Body of pancreas (tissue), 4 donors: ENCODE measurements at regions not wholly inside any gene's neighbourhood (a gene's known extent, or its start where the extent isn't known, plus 50 kb on each side); places are given as distances from the start of the nearest gene placed in this dataset.

Source experiments
- ATAC-seq: fragments of 150-250 bp; one replicate; pipeline ENCODE4 v1.9.1; 2016
- DNase-seq, 4 donors: peaks; one replicate each; pipeline ENCODE4 v3.0.0-alpha.2; 2019
- H3K27ac ChIP-seq, 4 donors: fragments of 200-600 bp; sonication (generic); 1 replicate in 3 of 4; 2 replicates in 1 of 4; pipeline versions ENCODE4 v1.5.1 to v1.6.1; 2016 to 2019; ENCODE audit warnings: mild to moderate bottlenecking in 1 of 4, mixed read lengths in 1 of 4, moderate library complexity in 1 of 4
- H3K27me3 ChIP-seq, 2 donors: fragments of 200-600 bp; sonication (generic); one replicate each; pipeline ENCODE4 v1.6.0; 2016; ENCODE audit warnings: mild to moderate bottlenecking in 1 of 2
- H3K36me3 ChIP-seq, 2 donors: fragments of 200-600 bp; sonication (generic); replicated peaks in 1 of 2; 2 replicates each; pipeline ENCODE4 v1.5.1; 2016; ENCODE audit warnings: low read depth in 2 of 2; ENCODE audit not compliant: insufficient read depth in 1 of 2
- H3K4me1 ChIP-seq: fragments of 200-600 bp; sonication (generic); one replicate; pipeline ENCODE4 v1.6.0; 2016
- H3K4me3 ChIP-seq, 2 donors: fragments of 200-600 bp; sonication (generic); 1 replicate in 1 of 2; 2 replicates in 1 of 2; pipeline ENCODE4 v1.5.1; 2016 to 2019
- H3K9me3 ChIP-seq, 3 donors: fragments of 200-600 bp; sonication (generic); 1 replicate in 2 of 3; 2 replicates in 1 of 3; pipeline ENCODE4 v1.5.1; 2016
- CTCF ChIP-seq, 7 experiments: fragments of 450-650 bp in 4 of 7; fragments of 200-600 bp in 3 of 7; sonication (generic) in 3 of 7; IDR thresholded peaks; one replicate each; pipeline ENCODE4 v1.5.1; 2016 to 2019; ENCODE audit warnings: antibody characterized with exemption in 7 of 7
- POLR2A ChIP-seq, 3 donors: fragments of 450-650 bp; IDR thresholded peaks; one replicate each; pipeline ENCODE4 v1.6.1; 2016; ENCODE audit warnings: antibody characterized with exemption in 3 of 3, mild to moderate bottlenecking in 2 of 3
- WGBS, 2 donors: methylation state at CpG; one replicate each; pipeline ENCODE4 v1.1.5; 2017; 5-methylcytosine and 5-hydroxymethylcytosine counted together
- intact Hi-C: fragments of 100-400 bp; cut with DNase I; formaldehyde crosslinking; loops from one replicate; pipeline ENCODE4 v1.15.1; 2023

DNA sequence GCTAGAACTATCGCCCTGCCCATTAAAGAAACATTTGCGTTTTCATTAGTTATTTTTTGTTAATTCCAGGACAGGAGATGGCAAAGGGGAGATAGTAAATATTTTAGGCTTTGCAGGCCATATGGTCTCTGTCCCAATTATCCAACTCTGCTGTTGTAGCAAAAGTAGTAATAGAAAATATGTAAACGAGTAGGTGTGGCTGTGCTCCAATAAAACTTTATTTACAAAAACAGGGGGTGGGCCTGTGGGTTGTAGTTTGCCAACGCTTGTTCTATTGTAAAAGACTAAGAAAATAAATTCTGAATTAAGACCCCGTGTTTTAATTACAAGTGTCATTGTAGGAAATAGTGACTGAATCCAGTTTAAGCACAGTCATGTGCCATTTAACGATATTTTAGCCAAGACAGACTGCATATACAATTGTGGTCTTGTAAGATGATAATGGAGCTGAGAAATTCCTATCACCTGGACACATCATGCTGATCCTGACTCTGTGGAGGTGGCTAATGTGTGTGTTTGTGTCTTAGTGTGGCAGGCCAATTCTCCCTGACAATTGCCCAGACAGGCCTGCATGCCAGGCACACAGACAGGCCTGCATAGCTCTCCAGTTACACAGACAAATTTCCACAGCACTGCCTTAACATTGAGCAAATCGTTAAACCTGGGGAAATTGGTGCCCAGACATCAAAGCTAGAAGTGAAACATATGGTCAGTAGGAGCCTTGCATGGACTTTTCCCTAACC lies 76.4 kb downstream of the SKA1 start:
- no peaks in the 10 kb centered on the region for H3K9me3 ChIP-seq
- DNase-seq: no peak
- no peak for ATAC-seq
- no peaks in the 10 kb centered on the region for H3K27me3 ChIP-seq
- H3K27ac ChIP-seq: no peak overlapping the region
- H3K4me1 ChIP-seq: no peaks in the 10 kb centered on the region
- no peak for TF ChIP-seq POLR2A (IDR thresholded peaks at IDR 0.05)
- TF ChIP-seq CTCF (IDR thresholded peaks at IDR 0.05): no peak
- H3K36me3 ChIP-seq: no peaks in the 10 kb centered on the region
- no peak overlapping the region for H3K4me3 ChIP-seq
- WGBS, 2 donors: 81 to 83% methylated on average over 7 of the region's 7 CpGs
- intact Hi-C loops: no loop called here

DNA sequence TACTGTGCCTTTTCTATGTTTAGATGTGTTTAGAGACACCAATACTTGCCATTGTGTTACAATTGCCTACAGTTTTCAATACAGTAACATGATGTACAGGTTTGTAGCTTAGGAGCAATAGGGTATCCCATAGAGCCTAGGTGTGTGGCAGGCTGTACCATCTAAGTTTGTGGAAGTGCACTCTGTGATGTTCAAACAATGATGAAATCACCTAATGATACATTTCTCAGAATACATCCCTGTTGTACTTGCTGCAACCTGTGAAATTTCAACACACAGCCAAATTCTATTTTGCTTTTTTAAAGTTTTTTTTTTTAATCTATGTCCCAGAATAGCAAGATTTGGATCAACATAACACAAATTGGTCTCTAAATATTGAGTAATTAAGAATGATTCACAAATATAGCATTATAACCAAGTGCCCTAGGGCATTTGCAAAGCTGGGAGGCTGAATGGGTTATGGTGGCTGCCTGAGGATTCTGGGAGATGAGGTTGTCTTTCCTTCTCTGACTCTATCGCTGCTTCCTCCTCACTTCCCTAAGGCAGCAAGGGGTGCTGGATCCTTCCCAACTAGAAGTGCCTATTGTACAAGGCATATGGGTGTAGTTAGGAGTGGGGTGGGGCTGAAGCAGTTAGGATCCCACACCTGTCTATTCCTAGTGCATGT lies 78.3 kb downstream of the SKA1 start:
- ATAC-seq: no peak

GRCh38 chr18:50453732-50454131 lies 78.9 kb downstream of the SKA1 start:
- no peaks in the 10 kb centered on the region for H3K9me3 ChIP-seq

More for the DNA sequence above, 78.3 kb downstream of the SKA1 start:
- H3K9me3 ChIP-seq: no peaks in the 10 kb centered on the region
- H3K36me3 ChIP-seq: no peaks in the 10 kb centered on the region
- TF ChIP-seq POLR2A (IDR thresholded peaks at IDR 0.05): no peak
- TF ChIP-seq CTCF (IDR thresholded peaks at IDR 0.05): no peak
- H3K27me3 ChIP-seq: no peaks in the 10 kb centered on the region
- no peak overlapping the region for H3K4me3 ChIP-seq
- H3K27ac ChIP-seq: no peak overlapping the region
- intact Hi-C loops: no loop called here
- DNase-seq: no peak
- 48 to 100% methylated on average over 1 of the region's 1 CpG for WGBS, 2 donors
- no peaks in the 10 kb centered on the region for H3K4me1 ChIP-seq

DNA sequence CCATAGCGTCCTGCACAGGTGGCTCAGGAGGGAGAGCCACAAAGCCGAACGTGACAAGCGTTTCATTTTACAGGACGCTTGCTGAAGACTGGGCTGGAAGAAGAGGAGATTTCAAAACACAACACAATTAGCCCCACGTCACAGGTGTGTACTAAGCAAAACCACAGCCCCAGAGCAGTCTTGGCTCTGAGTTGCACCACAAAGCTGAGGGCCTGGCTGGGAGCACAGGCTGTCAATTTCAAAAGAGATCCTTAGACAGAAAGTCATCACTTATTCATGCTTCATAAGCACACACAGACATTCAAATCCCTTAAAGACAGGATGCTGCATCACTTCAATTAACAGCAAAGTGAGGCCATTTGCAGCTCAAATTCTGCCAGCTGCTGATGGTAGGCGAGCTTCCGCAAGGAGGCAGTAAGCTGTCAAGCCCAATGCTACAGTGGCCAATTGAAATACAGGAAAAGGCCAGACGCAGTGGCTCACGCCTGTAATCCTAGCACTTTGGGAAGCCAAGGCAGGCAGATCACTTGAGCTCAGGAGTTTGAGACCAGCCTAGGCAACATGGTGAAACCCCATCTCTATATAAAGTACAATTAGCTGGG lies 79.6 kb downstream of the SKA1 start:
- no peak overlapping the region for H3K4me3 ChIP-seq
- no peaks in the 10 kb centered on the region for H3K36me3 ChIP-seq
- no peaks in the 10 kb centered on the region for H3K4me1 ChIP-seq
- DNase-seq: no peak
- WGBS, 2 donors: 69 to 71% methylated on average over 10 of the region's 10 CpGs
- TF ChIP-seq POLR2A (IDR thresholded peaks at IDR 0.05) (no peak), CTCF (IDR thresholded peaks at IDR 0.05) (no peak)
- intact Hi-C loops: no loop called here
- no peaks in the 10 kb centered on the region for H3K9me3 ChIP-seq
- H3K27ac ChIP-seq: no peak overlapping the region
- H3K27me3 ChIP-seq: no peaks in the 10 kb centered on the region
- no peak for ATAC-seq

More at GRCh38 chr18:50453732-50454131, 78.9 kb downstream of the SKA1 start:
- Histone ChIP-seq H3K36me3 (no peaks in the 10 kb centered on the region), H3K27ac (no peak overlapping the region), H3K4me3 (no peak overlapping the region), H3K27me3 (no peaks in the 10 kb centered on the region), H3K4me1 (no peaks in the 10 kb centered on the region)
- WGBS, 2 donors: 59 to 66% methylated on average over 4 of the region's 4 CpGs
- ATAC-seq (no peak), DNase-seq (no peak)
- intact Hi-C loops: no loop called here
- TF ChIP-seq CTCF (IDR thresholded peaks at IDR 0.05): no peak
